GM21576 (cell line): ENCODE measurements at regions not wholly inside any gene's neighbourhood (a gene's known extent, or its start where the extent isn't known, plus 50 kb on each side); places are given as distances from the start of the nearest gene placed in this dataset.
"Not testable (repeated sequence)": the region's sequence is repeated elsewhere in the genome, so short reads cannot be mapped to it uniquely, and the experiment has no call there.

Source experiments
- ATAC-seq: cut with Tn5 transposase; IDR thresholded peaks from one replicate; pipeline ENCODE4 v1.9.1; 2021; ENCODE audit warnings: mild to moderate bottlenecking, moderate library complexity; ENCODE audit not compliant: unreplicated experiment

DNA sequence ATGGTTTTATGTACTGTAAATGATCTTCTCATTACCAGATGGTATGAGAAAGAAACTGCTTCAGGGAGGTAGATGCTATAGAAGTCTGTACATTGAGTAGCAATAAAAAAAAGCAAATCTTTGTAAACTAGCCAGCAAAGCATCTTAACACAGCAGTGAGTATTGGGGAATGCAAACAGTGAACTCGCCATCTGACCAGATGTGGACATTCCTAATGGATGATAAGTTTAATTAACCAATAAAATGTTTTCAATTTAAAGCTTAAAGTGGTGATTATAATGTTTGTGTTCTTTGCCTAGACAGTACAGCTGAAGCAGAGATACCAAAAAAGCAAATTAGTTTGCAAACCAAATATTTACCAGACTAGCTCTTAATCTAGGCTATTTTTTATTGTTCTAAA, 1144.2 kb downstream of the FAT4 start:
- no peak for ATAC-seq

DNA sequence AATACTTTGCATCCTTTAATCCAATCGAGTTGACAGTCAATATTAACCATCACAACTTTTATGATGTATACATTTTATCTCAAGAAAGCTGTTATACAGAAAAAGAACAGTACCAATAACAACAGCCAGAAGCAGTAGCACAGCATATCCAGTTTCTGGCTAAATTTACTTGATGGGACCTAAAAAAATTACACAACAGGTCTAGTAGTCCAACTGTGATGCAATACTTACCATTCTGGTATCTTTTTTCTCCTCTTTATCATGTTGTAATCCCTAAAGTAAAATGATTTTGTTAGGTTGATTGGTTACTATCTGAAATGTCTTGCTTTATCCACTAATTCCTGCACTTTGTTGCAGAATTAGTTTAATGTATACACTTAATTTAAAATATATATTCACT, 1150.6 kb downstream of the FAT4 start:
- ATAC-seq: no peak

DNA sequence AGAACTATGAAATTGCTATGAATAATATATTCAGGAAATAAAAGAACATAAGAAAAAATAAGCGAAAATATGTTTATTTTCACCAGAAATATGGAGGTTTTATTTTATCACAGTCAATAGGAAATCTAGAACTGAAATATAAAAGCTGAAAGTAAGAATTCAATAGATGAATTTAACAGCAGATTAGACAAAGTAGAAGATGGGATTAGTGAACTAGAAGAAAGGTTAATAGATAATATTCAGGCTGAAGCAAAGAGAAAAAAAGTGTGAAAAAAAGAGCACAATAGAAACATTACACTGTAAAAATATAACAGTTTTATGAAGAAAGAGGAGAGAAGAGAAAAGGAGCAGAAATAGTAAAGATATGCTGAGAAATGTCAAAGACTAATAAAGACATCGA, 1152.1 kb downstream of the FAT4 start:
- ATAC-seq: no peak

DNA sequence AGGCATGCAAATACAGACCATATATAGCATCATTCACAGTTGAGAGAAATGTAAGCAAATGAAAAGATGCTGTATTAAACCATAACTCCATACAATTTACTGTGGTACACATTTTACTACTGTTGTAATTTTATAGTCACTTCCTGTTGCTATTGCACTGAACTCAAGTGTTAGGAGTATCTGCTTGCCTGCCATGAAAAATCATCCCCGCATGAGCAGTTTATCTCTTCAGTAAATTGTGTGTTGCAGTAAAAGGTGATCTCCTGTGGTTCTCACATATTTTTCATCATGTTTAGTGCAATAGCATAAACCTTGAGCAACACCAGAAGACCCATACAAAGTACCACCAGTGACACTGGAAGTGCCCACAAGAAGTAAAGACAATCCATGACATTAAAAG, 1153.4 kb downstream of the FAT4 start:
- ATAC-seq: no peak

DNA sequence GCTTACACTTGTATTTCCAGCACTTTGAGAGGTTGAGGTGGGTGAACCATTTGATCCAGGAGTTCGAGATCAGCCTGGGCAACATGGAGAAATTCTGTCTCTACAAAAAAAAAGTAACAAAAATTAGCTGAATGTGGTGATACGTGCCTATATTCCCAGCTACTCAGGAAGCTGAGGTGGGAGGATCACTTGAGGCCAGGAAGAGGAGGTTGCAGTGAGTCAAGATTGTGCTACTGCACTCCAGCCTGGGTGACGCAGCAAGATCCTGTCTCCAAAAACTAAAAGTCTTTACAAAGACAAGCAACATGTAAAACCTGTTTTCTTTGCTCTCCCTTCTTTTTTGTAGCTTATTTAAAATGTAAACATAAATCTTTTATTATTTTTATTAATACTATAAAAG, 1156.1 kb downstream of the FAT4 start:
- ATAC-seq: no peak

DNA sequence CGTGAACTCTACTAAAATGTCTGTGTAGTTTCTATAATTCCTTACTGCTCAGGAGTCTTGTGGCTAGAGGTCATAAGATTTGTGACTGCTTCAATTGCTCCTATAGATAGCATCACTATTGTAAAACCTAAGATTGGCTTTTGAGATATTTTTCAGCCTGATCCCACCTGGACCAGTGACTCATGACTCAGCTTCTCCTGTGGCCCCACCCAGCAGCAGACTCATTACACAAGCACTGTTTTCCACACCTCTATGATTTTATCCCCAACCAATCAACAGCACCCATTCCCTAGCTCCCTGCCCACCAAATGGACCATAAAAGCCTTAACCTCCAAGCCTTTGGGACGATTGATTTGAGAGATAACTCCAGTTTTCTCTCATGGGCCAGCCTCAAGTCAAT, 1157.0 kb upstream of the INTU start:
- ATAC-seq: no peak

DNA sequence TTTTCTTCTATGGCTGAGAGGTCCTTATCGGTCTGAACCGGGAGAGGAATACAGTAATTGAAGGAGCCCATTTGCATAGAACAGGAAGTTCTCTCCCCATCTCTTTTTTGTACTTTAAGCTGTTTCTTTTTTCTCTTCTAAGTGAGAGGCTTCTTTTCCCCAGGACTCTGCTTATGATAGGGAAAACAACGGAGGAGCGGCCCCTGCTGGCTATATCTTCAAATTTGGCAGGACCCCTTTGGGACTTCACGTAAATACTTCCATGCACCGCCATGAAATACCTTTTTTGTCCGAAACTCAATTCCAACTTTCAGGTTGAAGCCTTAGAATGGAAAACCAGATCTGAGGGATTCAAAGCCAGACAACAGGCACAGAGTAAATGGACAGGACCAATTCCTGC, 1153.0 kb upstream of the INTU start:
- ATAC-seq: no peak

DNA sequence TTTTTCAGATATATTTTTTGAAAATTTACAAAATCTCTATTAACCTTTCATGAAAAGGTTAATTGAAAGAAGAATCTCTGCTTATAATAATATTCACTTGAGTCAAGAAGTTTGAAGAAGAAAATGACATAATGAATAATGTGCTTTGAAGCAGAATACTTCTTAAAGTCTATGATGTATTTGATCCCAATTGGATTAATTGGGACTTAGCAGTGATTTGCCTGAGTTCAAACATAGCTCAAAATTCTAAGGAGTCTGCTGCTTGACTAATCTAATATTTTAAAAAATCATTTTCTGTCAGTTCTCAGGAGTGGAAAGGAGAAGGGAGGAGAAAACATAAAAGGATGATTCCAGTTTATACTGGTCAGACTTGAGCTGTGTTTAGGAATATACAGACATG, 1150.4 kb upstream of the INTU start:
- ATAC-seq: no peak

DNA sequence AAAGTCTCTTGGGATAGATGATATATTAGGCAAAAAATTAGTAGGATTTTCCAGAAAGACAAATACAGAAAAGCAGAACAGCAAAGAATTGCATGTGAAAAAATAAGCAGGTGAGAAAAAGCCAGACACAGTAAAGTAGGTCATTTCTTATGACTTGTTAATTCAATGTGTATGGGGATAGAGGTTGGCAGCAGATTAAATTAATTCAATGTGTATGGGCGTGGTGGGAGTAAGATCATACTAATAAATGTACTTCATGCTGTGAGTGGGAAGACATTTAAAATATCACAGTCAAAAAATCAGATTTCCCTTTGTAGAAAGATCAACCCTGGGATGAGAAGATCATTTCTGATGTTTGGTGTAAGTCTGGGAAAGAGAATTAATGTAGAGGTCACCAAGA, 1146.4 kb upstream of the INTU start:
- no peak for ATAC-seq

DNA sequence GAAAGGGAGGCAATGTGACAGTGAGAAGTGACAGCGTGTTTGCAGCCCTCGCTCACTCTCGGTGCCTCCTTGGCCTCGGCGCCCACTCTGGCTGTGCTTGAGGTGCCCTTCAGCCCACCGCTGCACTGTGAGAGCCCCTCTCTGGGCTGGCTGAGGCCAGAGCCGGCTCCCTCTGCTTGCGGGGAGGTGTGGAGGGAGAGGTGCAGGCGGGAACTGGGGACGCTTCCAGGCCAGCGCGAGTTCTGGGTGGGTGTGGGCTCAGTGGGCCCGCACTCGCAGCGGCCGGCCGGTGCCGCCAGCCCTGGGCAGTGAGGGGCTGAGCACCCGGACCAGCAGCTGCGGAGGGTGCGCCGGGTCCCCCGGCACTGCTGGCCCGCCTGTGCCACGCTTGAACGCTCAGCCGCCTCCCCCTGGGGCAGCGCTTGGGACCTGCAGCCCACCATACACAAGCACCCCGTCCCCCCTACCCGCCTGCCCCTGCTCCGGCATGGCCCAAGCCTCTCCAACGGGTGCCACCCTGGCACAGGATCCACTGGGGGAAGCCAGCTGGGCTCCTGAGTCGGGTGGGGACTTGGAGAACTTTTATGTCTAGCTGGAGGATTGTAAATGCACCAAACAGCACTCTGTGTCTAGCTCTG, 1142.8 kb upstream of the INTU start:
- ATAC-seq: no peak

DNA sequence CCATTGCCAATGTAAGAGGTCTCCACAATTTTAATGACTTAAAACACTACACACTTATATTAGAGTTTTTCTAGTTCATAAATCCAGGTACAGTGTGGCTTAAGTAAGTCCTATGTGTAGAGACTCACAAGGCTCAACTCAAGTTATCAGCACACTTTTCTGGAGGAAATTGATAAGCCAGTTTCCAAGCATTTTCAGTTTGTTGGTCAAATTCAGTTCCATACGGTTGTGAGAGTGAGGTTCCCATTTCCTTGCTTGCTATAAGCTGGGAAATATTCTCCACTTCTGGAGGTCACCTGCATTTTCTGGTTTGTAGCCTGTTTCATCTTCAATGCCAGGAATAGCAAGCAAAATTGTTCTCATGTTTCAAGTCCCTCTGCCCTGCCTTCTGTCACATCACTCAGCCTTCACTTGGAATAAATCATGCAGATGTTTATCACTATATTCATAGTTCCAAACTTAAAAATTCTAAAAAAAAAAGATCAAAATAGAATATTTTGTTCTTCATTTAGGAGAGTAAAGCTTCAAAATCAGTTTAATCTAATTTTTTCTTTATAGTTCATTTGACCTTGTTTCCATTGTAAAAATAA, 1137.5 kb upstream of the INTU start:
- ATAC-seq: no peak

DNA sequence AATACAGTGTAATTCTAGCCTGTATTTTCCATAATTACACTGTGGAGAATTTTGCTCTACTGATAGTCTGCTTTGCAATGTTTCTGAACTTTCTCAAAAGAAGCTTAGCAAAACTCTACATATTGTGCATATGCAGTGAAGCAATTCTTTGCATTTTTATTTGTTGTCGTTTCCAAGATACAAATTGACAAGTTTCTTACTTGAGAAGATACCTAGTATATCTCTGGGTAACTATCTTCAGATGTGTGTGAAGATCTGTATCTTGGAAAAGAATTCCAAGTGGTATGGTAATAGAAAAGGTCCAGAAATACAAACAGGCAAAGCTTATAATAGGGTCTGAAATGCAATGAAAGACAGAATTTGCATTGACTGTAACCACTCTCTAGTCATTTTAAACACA, 1119.8 kb upstream of the INTU start:
- no peak for ATAC-seq

DNA sequence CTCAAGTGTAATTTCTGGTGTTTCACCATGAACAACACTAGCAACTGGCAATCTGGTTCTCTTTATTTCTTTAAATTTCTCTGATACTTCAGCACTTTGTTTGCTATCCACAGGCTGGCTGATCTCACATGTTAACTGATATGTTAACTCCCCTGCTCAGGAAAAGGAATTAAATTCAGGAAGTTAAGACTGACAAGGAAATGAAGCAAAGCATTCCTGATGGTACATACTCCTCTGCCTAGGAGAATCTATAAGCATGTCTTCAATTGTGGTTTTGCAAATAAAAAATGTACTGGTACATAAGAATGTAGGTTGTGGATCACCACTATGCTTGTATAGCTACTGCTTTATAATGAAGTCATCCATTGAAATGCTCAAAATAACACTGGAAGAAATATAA, 1119.2 kb upstream of the INTU start:
- ATAC-seq: no peak

DNA sequence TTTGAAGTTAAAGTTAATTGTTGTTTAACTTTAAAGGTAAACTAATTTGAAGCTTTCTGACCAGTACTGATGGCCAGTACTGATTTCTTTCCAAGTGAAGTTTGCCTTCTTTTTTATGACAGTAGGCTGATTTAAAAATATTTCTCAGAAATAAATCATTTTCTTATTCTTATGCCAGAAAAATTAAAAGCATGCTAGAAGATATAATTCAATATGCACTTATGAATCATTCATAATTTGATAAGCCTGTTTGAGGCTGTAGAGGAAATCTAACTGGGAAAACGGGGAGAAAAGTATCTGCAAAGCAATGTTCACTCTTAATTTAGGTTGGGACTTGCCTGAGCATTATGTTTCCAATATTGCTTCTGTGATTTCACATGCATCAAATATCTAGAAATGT, 1112.0 kb upstream of the INTU start:
- ATAC-seq: no peak

DNA sequence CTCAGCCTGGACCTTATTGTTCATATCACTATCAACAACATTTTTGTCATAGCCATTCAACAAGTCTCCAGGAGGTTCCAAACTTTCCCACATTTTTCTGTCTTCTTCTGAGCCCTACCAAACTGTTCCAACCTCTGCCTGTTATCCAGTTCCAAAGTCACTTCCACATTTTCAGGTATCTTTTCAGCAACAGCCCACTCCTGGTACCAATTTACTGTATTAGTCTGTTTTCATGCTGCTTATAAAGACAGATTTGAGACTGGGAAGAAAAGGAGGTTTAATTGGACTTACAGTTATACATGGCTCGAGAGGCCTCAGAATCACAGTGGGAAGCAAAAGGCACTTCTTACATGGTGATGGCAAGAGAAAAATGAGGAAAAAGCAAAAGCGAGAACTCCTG, 1107.4 kb upstream of the INTU start:
- not testable (repeated sequence) for ATAC-seq

DNA sequence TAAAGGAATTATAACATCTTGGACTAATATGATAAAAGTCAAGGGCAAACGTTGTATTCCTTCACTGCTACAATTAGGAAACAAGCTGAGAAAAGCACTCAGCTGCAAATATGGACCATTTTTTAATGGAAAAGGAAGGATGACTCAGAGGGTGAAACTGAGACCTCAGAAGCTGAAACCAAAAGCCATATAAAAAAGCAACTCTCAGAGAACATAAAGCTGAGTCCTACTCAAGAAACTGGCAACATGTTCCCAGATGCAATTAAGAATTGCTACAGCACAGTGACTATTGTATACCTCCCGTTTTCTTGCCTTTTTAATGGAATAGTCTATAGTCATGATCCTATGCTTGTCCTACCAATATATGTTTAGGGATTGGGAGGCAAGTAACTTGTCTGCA, 1106.4 kb upstream of the INTU start:
- ATAC-seq: no peak

DNA sequence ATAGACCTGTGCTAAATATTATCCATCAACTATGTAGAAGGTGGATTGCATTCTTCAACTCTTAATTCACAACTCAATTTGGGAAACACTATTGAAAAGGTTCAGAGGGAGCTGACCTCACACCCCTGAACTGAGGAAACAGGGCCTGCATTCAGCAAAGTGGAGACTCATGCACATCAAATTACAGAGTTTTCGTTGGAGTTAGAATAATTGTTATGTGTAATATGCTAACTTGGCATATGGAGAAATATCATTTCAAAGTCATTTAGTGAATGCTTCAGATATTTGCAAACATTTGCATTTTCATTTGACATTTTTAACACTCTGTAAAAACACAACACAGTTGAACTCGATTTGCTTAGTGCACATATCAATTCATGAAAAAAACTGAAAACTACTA, 1102.8 kb upstream of the INTU start:
- no peak for ATAC-seq

DNA sequence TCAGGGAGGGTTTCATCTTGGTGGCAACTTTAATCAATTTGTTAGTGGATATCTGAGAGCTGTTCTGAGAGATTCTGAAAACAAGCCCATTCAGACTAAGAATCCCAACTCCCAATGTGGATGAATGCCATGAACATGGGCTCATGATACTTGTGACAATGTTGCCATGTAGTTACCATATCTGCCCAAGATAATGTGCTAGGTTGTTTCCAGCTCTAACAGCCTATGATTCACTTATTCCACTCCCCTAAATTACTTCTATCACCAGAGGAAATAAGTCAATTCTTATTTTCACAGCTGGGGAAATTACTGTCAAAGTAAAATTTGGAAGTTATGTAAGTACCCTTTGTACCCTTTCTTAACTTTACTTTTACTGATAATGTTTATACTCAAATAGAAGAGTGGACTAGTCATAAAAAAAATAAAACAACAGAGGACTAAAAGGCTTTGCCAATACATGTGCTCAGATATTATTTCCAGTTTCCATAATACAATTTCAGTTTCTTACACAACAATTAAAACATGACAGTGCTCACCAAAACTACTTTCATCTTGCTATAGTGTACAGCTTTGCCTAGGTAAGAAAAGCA, 1101.7 kb upstream of the INTU start:
- ATAC-seq: no peak

DNA sequence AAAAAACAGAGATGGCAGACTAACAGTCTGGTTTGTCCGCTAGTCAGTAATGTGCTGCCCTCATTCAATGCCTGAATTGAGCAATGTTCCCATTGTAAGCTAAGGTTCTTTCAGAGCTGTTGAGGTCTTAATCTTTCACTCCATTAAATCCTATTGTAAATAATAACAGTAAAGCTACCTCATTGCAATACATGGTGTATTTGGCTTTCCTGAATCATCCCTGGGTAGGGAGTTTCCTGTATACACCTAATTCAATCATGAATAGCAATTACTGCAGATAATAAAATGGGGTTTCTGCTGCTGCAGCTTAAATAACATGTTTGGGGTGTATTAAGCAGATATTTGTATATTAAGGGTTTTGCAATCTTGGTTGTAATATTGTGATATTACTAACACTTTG, 1100.2 kb upstream of the INTU start:
- no peak for ATAC-seq

DNA sequence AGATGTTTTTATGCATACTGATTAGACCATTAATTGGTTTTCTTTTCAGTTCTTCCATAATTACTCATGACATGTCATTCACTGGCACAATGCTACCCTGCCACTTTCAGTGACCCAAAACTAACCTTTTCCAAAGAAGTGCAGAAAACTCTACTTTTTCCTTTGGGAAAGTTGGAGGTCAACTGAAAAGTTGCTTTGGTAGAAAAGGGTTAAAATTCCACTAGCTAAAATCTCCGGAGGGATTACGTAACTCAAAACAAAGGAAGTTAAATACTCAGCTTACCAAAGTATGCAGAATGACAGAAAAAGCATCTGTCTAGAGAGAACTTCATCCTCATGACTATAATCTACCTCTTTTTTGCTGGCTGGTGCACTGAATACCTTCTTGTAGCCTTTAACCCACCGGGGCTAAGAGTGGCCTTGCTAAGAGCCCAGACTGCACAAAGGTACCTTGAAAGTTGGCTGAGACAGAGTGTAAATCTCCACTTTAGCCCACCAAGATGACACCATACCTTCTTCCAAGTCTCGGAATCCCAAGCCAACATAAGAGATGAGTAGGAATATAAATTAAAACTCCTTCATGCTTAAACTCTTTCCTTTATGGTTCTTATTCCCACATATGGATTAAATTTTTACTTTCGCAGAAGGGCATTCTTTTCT, 1099.5 kb upstream of the INTU start:
- ATAC-seq: no peak

DNA sequence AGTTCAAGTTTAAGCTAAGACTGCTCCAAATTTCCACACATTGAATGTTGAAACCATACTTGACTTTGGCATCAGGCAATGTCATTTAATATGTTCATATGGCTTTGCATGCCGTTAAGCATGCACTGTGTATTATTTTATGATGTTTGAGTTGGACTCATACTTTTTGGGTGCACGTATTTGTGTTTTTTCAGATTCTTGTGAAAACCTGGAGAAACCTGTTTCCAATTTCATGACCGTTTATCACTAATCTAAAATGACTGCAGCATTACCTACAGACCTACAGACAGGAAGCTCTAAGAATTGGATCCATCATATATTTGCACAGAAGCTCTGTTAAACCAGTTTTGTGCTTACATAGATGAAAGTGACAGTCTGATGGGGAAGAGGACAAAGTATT, 1093.0 kb upstream of the INTU start:
- no peak for ATAC-seq

DNA sequence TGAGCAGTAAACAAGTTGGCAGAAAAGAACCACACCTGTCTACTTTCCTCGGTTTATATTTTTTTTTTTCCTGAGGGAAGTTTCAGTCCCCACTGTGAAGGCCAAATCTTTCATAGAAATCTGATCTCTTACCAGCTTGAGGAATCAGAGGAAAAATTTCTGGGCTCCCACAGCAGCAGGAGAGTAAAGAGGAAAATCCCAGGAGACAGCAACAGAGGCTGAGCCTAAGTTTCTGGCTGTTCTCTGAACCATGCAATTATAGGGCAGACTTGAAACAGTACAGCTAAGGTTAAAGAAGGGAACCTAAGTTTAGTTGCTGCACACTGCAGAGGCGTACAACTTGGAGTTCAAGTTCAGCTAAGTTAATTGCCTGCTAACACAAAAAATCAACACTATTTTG, 1090.9 kb upstream of the INTU start:
- no peak for ATAC-seq
